ENCODE measurements at regions not wholly inside any gene's neighbourhood (a gene's known extent, or its start where the extent isn't known, plus 50 kb on each side); places are given as distances from the start of the nearest gene placed in this dataset.

DNA sequence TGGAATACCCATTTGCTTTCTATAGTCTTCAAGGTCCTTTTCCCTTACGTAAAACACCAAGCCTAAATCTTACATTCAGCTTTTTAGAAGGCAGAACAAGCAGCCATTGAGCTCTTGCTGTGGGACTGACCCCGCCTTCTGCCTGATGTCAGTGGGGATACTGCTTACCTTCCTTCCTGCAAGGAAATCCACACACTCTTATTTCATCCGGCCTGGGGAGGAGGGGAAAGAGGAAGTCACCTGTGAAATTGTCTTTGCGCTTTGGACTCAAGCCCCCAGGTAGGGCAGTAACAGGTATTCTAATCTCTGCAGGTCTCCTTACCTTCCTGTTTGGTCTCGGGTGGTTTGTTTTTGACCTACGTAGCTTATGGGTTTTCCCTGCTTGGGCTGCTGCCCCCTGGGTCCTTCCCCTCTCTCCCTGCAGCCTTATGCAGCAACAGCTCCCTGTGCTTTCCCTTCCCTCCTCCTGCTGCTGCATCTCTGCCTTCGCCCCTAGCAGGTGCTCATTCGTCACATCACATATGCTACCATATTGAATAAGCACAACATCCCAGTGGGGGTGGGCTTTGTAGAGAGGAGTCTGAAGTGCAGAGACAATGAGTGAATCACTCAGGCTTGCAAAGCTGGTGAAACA lies 402.5 kb upstream of the TRIB2 start:
- TF ChIP-seq, protein P1, sequence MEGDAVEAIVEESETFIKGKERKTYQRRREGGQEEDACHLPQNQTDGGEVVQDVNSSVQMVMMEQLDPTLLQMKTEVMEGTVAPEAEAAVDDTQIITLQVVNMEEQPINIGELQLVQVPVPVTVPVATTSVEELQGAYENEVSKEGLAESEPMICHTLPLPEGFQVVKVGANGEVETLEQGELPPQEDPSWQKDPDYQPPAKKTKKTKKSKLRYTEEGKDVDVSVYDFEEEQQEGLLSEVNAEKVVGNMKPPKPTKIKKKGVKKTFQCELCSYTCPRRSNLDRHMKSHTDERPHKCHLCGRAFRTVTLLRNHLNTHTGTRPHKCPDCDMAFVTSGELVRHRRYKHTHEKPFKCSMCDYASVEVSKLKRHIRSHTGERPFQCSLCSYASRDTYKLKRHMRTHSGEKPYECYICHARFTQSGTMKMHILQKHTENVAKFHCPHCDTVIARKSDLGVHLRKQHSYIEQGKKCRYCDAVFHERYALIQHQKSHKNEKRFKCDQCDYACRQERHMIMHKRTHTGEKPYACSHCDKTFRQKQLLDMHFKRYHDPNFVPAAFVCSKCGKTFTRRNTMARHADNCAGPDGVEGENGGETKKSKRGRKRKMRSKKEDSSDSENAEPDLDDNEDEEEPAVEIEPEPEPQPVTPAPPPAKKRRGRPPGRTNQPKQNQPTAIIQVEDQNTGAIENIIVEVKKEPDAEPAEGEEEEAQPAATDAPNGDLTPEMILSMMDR (IDR thresholded peaks at IDR 0.05) = no peak
- TF ChIP-seq EZH2 (IDR thresholded peaks at IDR 0.05; ENCODE audit: borderline replicate concordance, insufficient read depth, low read depth, low read length, poor library complexity, severe bottlenecking) = no peak

All from B cell (primary cell).